GM21423 (cell line): ENCODE measurements at regions not wholly inside any gene's neighbourhood (a gene's known extent, or its start where the extent isn't known, plus 50 kb on each side); places are given as distances from the start of the nearest gene placed in this dataset.

Source experiments
- ATAC-seq: cut with Tn5 transposase; IDR thresholded peaks from one replicate; pipeline ENCODE4 v1.9.1; 2021; ENCODE audit warnings: mild to moderate bottlenecking, moderate library complexity; ENCODE audit not compliant: unreplicated experiment

DNA sequence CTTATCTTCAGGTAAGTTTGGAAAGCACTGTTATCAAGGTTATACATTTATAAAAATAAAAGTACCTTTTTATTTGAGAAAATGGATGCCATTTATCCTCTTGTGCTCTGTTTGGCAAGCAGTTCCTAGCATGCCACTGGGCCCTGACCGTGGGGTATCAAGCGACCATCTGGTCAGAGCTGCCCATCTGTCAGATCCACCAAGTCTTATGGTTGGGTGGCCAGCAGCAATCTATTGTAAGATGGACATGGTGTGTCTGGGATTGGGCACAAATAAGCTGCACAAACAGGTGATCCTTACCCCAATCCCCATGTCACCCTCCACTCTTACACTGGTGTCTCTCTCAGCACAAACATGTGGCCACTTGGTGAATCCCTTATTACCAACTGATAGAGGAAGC, 178.5 kb downstream of the DLEU7 start:
- no peak for ATAC-seq

DNA sequence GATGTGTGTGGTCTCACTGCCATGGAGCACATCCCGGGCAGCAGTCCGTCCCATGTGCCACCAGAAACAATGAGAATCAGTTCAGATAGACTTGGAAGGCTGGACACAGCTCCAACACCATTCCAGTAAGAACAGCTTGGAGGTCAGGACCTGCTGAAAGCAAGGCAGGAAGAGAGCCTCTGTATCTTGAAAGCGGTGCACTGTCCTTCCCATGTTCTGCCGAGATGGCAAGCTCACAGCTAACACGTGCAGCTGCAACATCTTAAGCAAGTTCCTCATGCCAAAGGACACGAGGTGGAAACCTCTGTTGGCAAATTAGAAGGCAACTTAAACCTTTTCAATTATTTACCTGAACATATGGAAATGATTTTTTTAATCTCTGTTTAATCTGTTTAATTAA, 175.4 kb downstream of the DLEU7 start:
- ATAC-seq: no peak

DNA sequence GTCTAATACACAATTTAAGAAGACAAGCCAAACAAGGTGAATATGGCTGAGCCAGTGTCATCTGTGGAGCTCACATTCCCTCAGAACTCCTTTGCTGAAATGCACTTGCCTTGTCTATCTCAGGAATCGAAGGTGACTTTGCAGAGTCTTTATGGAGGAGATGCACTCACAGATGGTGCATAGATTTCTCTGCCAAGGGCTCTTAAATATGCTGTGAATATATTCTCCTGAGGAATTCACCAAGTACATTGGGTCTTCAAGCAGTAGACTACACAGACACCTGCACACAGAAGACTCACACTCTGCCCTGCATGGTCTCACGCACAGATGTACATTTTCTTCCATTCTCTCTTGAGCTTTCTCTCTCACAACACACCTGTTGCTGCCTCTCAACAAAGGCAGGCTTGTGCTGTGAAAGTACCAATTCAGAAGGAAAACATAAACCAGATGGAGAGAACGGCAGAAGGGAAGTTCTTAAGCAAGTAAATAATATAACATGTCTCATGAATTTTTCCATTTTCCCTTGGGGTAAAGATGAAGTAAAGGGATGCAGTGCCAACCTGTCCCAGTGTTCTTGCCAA, 174.7 kb downstream of the DLEU7 start:
- no peak for ATAC-seq

DNA sequence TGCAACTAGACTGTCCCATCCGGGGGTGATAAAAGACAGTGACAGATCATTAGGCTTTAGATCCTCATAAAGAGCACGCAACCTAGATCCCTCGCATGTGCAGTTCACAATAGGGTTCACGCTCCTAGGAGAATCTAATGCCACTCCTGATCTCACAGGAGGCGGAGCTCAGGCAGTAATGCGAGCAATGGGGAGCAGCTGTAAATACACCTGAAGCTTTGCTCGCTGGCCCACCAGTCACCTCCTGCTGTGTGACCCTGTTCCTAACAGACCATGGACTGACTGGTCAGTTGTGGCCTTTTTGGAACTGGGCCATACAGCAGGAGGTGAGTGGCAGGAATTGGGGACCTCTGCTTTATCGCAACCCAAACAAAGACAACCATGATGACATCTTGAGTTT, 173.2 kb downstream of the DLEU7 start:
- no peak for ATAC-seq

DNA sequence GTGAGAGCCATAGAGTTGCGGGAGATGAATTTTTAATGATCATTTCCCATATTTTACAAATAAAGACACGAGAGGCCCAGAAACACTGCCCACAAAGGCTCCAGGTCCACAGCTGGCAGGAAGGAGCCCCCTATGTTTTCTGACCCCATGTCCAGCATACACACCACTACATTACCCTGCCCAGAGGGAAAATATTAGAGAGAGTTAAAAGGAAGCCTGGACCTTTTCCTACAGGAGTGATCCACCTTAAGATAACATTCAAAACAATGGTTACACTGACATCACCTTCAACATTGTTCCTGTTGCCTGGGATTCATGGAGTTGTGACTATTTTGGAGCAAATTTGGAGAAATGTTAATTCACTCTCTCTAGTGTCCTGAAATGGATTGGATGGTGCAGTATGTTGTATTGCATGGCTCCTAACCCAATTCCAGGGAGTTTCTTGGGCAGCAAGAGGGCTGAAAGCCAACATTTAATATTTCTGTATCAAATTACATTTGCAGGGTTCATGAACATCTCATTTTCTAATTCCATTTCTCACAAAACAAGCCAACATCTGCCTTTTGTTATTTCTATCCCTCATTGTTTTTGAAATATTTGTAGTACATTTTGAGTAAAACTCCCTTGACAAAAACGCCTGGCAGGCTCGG, 172.5 kb downstream of the DLEU7 start:
- ATAC-seq: no peak

DNA sequence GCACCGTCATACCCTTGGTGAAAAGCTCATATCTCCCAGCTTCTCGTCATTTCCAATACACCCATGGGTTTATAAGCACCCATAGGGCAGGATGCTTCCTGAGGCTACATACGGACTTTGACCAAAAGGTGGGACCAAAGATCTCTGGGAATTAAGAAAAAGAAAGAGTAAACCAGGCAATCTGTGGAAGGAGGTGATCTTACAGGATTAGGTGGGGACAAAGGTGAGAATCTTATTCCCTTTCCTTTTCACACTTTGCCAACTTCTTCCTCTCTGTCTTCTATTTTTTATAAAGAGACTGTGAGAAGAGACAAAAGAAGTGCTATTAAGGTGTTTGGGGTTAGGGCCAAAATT, 172.0 kb downstream of the DLEU7 start:
- ATAC-seq: no peak

DNA sequence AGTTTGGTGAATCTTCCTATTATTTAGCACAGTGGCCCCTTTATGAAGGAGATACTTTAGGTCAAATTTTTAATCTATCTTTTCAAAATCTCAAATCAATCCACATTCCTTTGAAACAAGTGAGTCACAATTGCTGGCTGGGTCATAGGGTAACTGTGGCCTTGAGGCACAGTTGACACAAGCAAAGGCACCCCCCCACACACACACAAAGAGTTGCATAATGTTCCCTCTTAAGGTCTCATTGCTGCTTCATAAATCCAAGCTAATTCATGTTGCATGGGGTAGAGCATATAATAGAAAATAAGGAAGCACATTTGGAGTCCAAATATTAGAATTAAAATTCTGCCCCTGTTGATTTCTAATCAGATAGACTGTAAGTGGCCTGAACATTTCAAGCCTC, 171.5 kb downstream of the DLEU7 start:
- ATAC-seq: no peak

DNA sequence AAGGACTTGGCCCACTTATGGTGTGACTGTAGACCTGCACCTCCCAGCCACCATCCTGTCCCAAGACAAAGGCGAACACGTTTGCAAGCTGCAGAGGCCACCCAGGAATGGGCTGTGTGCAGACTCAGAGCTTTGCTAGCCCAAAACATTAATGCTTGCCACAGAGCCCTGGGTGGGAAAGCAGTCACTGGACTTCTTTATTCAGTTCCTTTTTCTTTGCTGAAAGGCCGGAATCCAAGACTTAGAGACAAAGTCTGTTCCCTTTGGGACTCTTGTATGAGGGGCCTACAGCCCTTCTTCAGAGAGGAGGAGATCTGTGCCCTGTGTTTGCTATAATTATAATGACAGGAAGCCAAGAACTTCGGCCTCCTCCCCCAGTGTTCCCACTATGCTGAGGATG, 167.8 kb downstream of the DLEU7 start:
- no peak for ATAC-seq

DNA sequence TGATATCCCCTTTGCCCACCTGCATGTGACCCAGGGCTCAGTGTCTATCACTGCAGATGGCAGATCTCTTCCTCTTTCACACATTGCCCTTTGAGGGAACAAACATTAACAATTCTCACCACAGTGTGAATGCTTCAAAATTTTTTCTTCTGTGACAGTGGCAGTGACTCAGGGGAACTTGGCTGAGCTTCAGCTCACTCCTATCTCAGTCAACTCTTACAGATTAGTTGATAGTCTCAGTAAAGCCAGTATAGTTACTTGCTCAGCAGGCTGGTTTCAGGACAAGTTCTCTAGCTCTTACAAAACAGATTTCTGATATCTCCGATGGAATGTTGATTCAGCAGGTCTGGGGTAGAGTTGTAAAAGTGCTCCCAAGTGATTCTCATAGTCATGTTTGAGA, 166.9 kb downstream of the DLEU7 start:
- ATAC-seq: no peak

DNA sequence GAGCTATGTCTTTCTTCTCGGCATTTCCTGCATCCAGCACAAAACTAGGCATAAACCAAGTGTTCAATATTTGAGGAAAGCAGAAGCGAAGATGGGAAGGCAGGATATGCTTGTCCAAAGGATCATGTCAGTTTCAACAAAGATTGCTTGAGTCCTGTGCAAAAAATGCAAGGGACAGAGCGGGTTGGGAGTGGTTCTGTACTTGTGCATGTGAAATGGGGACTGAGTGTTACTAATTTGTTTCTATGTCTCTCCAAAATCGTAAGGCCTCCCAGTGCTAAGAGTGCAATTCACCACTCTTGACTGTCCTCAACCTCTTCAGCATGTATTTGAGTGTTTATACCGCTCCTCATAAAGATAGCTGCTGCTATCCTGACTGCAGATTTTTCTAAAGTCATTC, 166.2 kb downstream of the DLEU7 start:
- ATAC-seq: no peak

DNA sequence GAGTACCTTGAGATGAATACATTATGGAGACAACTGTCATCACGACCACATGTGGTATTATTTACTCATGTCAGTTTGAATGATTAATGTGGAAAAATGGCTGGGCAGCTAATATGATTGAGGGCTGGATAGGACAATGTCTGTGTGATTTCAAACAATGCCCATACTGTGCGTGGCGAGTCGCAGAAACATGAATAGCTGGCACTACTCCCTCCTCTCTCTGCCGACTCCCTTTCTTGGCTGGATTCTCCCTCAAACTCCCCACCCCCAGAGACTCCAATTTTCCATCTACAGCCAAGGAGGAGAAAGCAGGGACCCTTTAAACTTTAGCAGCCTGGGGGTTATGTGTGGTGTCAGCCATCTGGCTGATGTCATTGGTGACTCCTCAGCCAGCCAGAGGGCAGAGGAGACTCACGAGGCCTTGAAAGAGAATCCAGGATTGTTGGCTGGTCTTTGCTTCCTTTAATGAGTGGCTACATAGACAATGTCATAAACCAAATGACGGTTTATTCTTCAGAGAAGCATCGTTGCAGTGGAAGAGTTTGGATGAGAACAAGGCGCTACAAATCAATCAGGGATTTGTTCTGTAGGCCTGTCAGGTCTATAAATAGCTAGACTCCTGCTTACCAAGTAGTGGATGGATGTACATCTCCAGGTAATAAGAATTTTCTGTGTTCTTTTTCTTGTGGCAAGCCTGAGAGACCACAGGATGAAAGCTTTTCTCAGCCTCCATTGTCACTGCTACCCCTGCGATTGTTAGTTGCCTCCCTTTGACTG, 165.6 kb downstream of the DLEU7 start:
- ATAC-seq: no peak

DNA sequence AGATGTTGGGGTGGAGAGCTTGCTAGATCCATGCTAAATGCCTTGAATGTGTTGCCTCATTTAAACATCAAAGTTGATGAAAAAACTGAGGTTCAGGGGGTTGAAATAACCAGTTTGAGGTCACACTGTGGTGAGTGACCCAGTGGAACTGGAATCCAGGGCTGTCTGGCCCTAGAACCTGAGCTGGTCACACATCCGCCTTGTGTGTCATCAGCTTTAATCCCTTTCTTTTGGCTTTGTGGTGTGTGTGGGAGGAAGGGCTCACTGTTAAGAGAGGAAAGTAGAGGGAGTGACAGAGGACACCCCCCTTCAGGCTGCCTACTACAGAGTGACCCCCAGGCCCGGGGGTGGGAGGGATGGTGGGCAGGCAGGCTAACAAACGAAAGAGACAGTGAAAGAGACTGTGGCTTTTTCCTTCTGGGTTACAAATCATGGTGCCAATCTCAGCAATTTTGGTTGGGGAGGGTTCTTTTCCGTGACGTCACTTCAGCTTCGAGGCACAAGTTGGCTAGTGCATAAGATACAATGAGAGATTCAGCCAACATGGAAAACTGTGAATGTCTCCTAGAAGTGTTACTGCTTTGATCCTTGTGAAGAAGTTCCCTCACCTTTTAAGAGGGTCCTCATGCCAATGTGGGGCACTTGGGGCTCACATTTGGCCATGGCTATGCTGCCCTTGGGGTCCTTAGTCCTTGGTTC, 164.9 kb downstream of the DLEU7 start:
- ATAC-seq: no peak

DNA sequence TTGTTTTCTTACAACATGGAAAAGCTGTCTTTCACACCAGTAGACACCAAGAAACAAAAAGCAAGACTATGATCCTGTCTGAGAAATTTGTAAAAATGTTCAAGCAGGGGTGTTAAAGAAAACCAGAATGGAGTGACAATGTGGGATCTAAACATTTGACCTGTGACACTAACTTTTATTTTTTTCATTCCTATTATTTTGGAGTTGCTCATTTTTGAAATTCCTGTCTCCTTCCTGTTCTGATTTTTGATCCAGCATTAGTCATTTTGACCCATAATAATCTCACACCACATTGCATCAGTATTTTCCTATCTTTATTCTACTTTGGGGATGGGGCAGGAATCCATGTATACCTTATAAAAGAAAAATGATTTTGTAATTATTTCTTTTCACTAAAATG, 164.2 kb downstream of the DLEU7 start:
- no peak for ATAC-seq

DNA sequence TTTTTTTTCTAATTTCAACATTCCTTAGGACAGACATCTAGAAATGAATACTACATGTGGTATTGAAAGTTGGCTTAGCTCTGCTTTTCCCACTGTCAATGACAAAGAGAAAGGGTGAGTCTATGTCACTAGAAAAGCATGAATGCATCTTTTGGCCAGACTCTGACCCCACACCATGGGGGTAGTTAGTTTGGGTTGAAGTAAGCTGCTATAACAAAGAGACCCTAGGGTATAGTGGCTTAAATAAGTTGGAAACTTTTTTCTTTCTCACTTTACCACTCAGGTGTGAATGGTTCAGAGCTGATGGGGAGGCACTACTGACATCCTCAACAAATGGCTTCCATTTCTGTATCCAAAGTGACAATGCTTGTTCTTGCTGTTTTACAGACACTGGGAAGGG, 161.5 kb downstream of the DLEU7 start:
- ATAC-seq: no peak

DNA sequence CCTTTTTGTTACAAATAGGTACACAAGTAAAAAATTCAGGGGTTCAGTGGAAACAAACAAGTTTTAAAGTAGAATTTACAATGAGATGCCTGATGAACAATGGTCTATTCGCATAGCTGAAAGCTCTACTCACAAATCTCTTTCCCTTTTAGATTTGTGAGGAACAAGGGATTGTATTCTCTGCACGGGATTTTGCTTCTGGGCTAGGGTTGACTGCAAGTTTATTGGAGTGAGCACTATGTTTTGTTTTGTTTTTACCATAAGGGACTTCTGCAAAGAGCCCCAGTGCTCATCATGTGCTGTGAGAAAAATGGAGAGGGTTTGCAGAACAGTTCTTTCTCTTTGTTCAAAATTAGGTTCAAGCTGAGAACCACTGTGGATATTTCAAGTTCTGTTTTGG, 160.5 kb downstream of the DLEU7 start:
- no peak for ATAC-seq

DNA sequence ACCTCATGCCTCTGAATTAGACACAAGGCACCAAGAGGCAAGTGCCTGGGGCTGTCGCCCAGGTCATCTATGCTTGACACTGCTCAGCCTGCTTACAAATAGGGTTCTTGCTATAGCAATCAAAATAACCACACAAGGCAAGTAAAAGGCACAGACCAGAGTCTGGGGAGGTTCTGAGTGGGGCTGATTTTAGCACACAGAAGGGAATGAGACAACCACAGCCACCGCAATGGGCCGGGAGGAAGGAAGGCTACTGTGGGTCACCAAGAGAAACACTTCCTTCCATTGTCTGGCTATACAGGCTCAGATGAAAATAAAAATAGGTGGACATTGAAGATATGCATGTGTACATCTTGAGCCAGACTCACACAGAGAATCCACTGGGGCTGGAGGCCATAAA, 159.1 kb downstream of the DLEU7 start:
- no peak for ATAC-seq

DNA sequence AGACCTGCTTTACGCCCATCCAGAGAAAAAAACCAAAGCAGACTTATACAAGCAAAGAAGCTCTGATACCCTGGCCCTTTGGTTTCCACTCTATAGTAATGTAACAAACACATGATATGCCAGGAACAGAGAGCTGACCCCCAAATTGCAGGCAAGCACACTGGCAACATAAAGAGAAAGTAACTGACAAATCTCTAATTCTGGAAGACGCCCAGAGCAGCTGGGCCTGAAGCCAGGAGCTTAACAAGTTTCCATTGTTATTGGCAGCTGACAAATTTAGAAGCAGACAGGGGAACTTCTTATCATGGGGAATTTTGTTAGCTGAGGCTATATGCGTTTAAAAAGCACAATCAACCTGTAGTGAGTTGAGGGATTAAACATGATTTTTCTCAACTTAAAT, 158.0 kb downstream of the DLEU7 start:
- no peak for ATAC-seq

DNA sequence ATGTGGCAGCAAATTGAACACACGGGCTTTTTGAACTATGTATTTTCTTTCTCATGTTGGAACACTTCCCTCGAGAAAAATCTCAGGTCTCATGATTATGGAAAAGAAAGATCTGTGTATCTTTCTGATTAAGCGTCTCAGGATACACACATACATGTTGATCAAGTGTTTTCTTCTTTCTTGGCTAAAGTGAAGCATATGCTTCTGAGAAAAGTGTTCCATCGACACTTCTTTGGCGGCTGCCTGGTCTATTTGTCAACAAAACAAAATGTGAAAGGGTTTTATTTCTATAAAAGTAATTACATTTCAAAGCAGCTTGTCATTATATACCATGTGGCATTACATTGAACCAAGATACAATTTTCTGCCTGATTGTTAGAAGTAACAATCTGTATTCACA, 157.5 kb downstream of the DLEU7 start:
- ATAC-seq: no peak

DNA sequence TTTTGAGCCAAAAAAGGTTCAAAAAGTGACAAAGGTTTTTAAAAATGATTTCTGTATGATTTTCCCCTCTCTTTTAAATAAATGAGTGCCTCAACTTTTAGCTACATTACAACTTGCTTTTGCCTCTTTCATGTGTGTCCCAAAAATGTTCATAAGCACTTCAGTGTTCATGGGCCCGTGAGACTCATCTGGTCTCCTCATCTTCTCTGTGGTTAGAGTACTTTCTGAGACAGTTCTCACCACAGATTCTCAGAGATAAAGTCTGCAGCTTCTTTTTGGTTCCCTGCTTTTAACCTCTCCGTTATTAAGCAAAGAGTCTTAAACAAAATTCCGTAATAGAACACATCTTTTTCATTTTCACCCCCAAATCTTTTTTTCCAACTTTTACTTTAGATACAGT, 156.9 kb downstream of the DLEU7 start:
- ATAC-seq: no peak

DNA sequence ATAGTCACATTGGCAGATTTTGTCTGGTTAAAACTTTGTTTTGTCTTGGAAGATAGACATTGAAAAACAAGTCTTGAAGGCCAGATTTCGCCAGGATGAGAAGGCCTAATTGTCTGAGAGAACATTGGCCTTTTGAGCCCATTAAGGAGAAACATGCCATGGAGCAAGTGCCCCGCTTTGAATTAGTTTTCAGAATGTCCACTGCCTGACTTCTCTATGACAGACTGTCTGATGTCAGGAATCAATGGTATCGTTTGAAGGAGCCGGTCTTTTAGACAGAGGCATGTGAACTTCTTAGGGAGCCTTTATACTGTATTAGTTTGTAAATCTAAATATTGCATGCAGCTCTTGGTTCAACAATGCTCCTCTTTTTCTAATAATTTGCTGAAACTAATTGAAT, 155.9 kb downstream of the DLEU7 start:
- ATAC-seq: no peak

DNA sequence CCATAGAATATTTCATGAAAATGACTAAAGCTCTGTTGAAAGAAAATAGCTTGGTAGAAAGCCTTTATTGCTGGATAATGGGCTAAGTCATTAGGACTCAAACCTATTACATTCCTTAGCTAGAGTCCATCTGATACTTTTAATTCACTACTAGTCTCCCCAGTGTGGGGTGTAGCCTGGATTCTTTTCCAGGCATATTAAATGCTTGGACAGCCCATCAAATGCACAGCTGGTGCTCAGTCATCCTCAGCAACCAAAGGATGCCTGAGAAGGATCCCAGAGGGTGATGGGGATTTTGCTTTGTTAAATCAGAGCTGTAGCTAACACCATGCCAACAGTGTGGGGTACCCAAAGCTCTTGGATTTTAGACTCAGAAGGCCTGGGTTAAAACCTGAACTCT, 153.5 kb downstream of the DLEU7 start:
- ATAC-seq: no peak

DNA sequence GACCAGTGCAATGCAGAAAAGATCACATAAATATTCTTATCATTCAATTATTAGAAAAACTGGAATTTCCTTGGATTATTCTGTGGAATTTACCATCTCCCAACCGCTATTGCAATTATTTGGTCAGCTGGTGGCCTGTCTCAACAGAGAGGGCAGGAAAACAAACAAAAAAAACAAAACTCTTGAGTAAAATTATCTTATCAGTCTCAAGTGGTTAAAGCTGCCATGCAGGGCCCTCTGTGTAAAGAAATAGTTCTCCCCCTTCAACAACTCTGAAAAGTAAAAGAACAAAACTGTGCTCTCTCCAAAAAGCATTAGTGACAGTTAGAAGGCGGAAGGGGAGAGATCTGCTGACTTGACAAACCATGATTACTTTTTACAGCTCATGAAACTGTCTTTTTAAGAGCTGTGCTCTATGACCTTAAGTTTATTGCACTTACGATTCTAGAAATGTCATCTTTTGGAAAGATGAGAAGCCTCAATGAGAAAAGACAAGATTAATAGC, 152.3 kb downstream of the DLEU7 start:
- no peak for ATAC-seq
